ENCODE measurements at regions not wholly inside any gene's neighbourhood (a gene's known extent, or its start where the extent isn't known, plus 50 kb on each side); places are given as distances from the start of the nearest gene placed in this dataset.

GRCh38 chr11:13116491-13116890 is 107.4 kb downstream of the RASSF10 start:
- intact Hi-C loops (cut with DNase I): no loop called here
- DNase-seq: no peak
- WGBS, 3 donors: 58 to 89% (median 82%) methylated on average over 2 of the region's 2 CpGs
- TF ChIP-seq, protein P1, sequence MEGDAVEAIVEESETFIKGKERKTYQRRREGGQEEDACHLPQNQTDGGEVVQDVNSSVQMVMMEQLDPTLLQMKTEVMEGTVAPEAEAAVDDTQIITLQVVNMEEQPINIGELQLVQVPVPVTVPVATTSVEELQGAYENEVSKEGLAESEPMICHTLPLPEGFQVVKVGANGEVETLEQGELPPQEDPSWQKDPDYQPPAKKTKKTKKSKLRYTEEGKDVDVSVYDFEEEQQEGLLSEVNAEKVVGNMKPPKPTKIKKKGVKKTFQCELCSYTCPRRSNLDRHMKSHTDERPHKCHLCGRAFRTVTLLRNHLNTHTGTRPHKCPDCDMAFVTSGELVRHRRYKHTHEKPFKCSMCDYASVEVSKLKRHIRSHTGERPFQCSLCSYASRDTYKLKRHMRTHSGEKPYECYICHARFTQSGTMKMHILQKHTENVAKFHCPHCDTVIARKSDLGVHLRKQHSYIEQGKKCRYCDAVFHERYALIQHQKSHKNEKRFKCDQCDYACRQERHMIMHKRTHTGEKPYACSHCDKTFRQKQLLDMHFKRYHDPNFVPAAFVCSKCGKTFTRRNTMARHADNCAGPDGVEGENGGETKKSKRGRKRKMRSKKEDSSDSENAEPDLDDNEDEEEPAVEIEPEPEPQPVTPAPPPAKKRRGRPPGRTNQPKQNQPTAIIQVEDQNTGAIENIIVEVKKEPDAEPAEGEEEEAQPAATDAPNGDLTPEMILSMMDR (IDR thresholded peaks at IDR 0.05): no peak
- H3K4me1 ChIP-seq: no peaks in the 10 kb centered on the region
- ATAC-seq: no peak
- H3K36me3 ChIP-seq (ENCODE audit: insufficient read depth in 1 of 2, low read depth in 1 of 2): no peaks in the 10 kb centered on the region
- no peaks in the 10 kb centered on the region for H3K9me3 ChIP-seq
- H3K27ac ChIP-seq: no peak overlapping the region
- peaks cover 0 to 7% (median 0%) of the 10 kb centered on the region in 3 donors for H3K27me3 ChIP-seq (ENCODE audit: insufficient read depth in 3 of 3, low read length in 2 of 3)
- no peak overlapping the region for H3K4me3 ChIP-seq

DNA sequence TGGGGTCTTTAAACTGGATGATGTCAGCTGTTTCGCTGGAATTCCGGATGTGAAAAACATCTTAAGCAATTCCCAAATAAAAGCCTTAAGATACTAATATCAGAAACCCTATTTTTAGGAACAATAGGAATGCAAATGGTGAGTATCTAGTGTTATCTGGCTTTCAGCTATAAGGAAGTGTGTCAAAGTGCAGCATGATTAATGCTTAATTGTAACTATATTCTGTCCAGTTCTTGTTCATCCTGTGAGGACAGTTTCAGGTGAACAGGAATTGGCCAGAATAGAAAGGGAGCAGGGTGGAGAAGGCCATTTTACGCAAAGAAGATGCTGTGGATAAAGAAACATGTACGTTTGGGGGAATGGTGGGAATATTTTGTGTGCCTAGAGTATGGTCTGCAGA is 108.2 kb downstream of the RASSF10 start:
- intact Hi-C loops (cut with DNase I): no loop called here
- DNase-seq (no peak), ATAC-seq (no peak)
- 36 to 46% (median 39%) methylated on average over 4 of the region's 4 CpGs for WGBS, 3 donors
- H3K4me1 ChIP-seq: no peaks in the 10 kb centered on the region
- peaks cover 0 to 7% (median 0%) of the 10 kb centered on the region in 3 donors for H3K27me3 ChIP-seq (ENCODE audit: insufficient read depth in 3 of 3, low read length in 2 of 3)
- H3K27ac ChIP-seq: no peak overlapping the region
- no peaks in the 10 kb centered on the region for H3K9me3 ChIP-seq
- TF ChIP-seq, protein P1 (IDR thresholded peaks at IDR 0.05): no peak
- no peak overlapping the region for H3K4me3 ChIP-seq
- H3K36me3 ChIP-seq (ENCODE audit: insufficient read depth in 1 of 2, low read depth in 1 of 2): no peaks in the 10 kb centered on the region

- Histone ChIP-seq H3K36me3 (ENCODE audit: insufficient read depth in 1 of 2, low read depth in 1 of 2) (no peaks in the 10 kb centered on the region), H3K9me3 (peaks cover 5% of the 10 kb centered on the region), H3K4me3 (no peak overlapping the region), H3K4me1 (no peaks in the 10 kb centered on the region), H3K27ac (no peak overlapping the region), H3K27me3 (ENCODE audit: insufficient read depth in 3 of 3, low read length in 2 of 3) (peaks cover 0 to 7% (median 0%) of the 10 kb centered on the region in 3 donors)
- TF ChIP-seq, protein P1 (IDR thresholded peaks at IDR 0.05): no peak
- no peak for DNase-seq
- no peak for ATAC-seq
- 62 to 70% (median 69%) methylated on average over 5 of the region's 5 CpGs for WGBS, 3 donors
- intact Hi-C loops (cut with DNase I): no loop called here
Measured at GRCh38 chr11:13118194-13118593, 109.1 kb downstream of the RASSF10 start.

- no peak for ATAC-seq
- H3K36me3 ChIP-seq (ENCODE audit: insufficient read depth in 1 of 2, low read depth in 1 of 2): no peaks in the 10 kb centered on the region
- no peak for DNase-seq
- no peak overlapping the region for H3K27ac ChIP-seq
- no peak overlapping the region for H3K4me3 ChIP-seq
- intact Hi-C loops (cut with DNase I): no loop called here
- H3K27me3 ChIP-seq (ENCODE audit: insufficient read depth in 3 of 3, low read length in 2 of 3): peaks cover 0 to 7% (median 0%) of the 10 kb centered on the region in 3 donors
- peaks cover 5% of the 10 kb centered on the region for H3K9me3 ChIP-seq
- H3K4me1 ChIP-seq: no peaks in the 10 kb centered on the region
- whole genome bisulfite sequencing, 3 donors: 92 to 100% (median 92%) methylated on average over 3 of the region's 3 CpGs
- TF ChIP-seq, protein P1 (IDR thresholded peaks at IDR 0.05): no peak
Measured at GRCh38 chr11:13118650-13119049, 109.5 kb downstream of the RASSF10 start.

DNA sequence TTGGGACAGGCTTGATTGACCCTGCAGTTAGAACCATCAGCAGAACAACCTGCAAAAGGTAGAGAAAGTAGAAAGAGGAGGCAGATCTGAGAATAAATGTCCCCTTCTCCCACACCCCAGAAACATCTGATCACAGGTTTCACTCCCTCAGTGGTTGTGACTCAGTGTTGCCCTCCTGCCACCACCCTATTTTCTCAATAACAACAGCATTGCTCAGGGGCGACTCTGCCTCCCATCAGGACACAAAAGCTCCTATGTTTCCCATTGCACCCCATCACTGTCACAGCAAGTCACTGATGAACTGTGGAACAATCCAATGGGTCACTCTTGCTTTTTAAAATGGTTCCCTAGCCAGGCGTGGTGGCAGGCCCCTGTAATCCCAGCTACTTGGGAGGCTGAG is 110.2 kb downstream of the RASSF10 start:
- DNase-seq (no peak), ATAC-seq (no peak)
- TF ChIP-seq, protein P1 (IDR thresholded peaks at IDR 0.05): no peak
- Histone ChIP-seq H3K27me3 (ENCODE audit: insufficient read depth in 3 of 3, low read length in 2 of 3) (peaks cover 0 to 7% (median 0%) of the 10 kb centered on the region in 3 donors), H3K36me3 (ENCODE audit: insufficient read depth in 1 of 2, low read depth in 1 of 2) (no peaks in the 10 kb centered on the region), H3K9me3 (peaks cover 5% of the 10 kb centered on the region), H3K4me3 (no peak overlapping the region), H3K4me1 (no peaks in the 10 kb centered on the region), H3K27ac (no peak overlapping the region)
- intact Hi-C loops (cut with DNase I): no loop called here
- WGBS, 3 donors: 95 to 98% (median 98%) methylated on average over 2 of the region's 2 CpGs

All from psoas muscle (tissue), 7 donors.